Tibial nerve (tissue), 4 donors: ENCODE measurements at regions not wholly inside any gene's neighbourhood (a gene's known extent, or its start where the extent isn't known, plus 50 kb on each side); places are given as distances from the start of the nearest gene placed in this dataset.

Experiments used
- DNase-seq, 2 donors: peaks; one replicate each; pipeline ENCODE4 v3.0.0-alpha.2; 2019; ENCODE audit warnings: low spot score in 2 of 2
- H3K27ac ChIP-seq, 4 donors: fragments of 200-600 bp; sonication (generic) in 3 of 4; one replicate each; pipeline ENCODE4 v1.5.1; 2017 to 2019; ENCODE audit warnings: mild to moderate bottlenecking in 1 of 4
- H3K27me3 ChIP-seq, 2 donors: fragments of 200-600 bp; sonication (generic) in 1 of 2; one replicate each; pipeline versions ENCODE4 v1.5.1 to v1.6.0; 2017 to 2019
- H3K36me3 ChIP-seq, 3 donors: fragments of 200-600 bp; sonication (generic); one replicate each; pipeline ENCODE4 v1.5.1; 2018 to 2019
- H3K4me1 ChIP-seq, 4 donors: fragments of 200-600 bp; sonication (generic) in 3 of 4; one replicate each; pipeline ENCODE4 v1.5.1; 2017 to 2019
- H3K4me3 ChIP-seq, 4 donors: fragments of 200-600 bp; sonication (generic) in 3 of 4; one replicate each; pipeline ENCODE4 v1.5.1; 2017 to 2019; ENCODE audit warnings: mild to moderate bottlenecking in 1 of 4, moderate library complexity in 1 of 4
- H3K9me3 ChIP-seq, 4 donors: fragments of 200-600 bp; sonication (generic) in 3 of 4; one replicate each; pipeline ENCODE4 v1.5.1; 2017 to 2019
- EP300 ChIP-seq, 2 donors: sonication (generic); formaldehyde crosslinking; IDR thresholded peaks; one replicate each; pipeline ENCODE4 v1.6.1; 2017; ENCODE audit warnings: antibody characterized with exemption in 2 of 2, mild to moderate bottlenecking in 1 of 2
- POLR2A ChIP-seq, 2 donors: fragments of 450-650 bp; IDR thresholded peaks; one replicate each; pipeline ENCODE4 v1.6.1; 2017; ENCODE audit warnings: antibody characterized with exemption in 2 of 2, mild to moderate bottlenecking in 2 of 2, moderate library complexity in 2 of 2
- WGBS, 2 donors: methylation state at CpG; one replicate each; pipeline ENCODE4 v1.1.5; 2018; 5-methylcytosine and 5-hydroxymethylcytosine counted together
- TF ChIP-seq, protein P1 (sequence below), 5 experiments: fragments of 200-600 bp in 3 of 5; fragments of 450-650 bp in 2 of 5; sonication (generic) in 3 of 5; IDR thresholded peaks; one replicate each; pipeline ENCODE4 v1.5.1; 2016 to 2019; ENCODE audit warnings: antibody characterized with exemption in 5 of 5, mild to moderate bottlenecking in 3 of 5, moderate library complexity in 2 of 5

DNA sequence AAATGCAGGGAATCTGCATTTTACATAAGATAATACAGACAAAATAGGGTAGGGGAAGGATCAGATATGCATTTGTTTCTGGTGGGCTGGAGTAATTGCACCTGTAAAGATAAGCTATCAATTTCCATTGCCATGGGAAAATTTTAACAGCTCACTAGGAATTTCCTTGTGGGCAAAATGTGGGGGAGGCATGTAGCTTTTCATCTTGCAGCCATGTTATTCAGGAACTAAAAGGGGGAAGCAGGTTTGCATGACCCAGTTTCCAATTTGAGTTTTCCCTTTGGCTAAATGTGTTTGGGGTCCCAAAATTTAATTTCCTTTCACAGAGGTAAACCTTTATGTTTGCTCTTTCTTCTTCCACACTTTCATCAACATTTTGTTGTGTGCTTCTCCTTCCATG, 624.4 kb downstream of the NYAP2 start:
- Histone ChIP-seq H3K27me3 (no peaks in the 10 kb centered on the region), H3K4me1 (no peaks in the 10 kb centered on the region), H3K9me3 (no peaks in the 10 kb centered on the region), H3K27ac (no peak overlapping the region), H3K4me3 (no peak overlapping the region), H3K36me3 (no peaks in the 10 kb centered on the region)
- TF ChIP-seq, protein P1, sequence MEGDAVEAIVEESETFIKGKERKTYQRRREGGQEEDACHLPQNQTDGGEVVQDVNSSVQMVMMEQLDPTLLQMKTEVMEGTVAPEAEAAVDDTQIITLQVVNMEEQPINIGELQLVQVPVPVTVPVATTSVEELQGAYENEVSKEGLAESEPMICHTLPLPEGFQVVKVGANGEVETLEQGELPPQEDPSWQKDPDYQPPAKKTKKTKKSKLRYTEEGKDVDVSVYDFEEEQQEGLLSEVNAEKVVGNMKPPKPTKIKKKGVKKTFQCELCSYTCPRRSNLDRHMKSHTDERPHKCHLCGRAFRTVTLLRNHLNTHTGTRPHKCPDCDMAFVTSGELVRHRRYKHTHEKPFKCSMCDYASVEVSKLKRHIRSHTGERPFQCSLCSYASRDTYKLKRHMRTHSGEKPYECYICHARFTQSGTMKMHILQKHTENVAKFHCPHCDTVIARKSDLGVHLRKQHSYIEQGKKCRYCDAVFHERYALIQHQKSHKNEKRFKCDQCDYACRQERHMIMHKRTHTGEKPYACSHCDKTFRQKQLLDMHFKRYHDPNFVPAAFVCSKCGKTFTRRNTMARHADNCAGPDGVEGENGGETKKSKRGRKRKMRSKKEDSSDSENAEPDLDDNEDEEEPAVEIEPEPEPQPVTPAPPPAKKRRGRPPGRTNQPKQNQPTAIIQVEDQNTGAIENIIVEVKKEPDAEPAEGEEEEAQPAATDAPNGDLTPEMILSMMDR (IDR thresholded peaks at IDR 0.05) = no peak
- TF ChIP-seq POLR2A (IDR thresholded peaks at IDR 0.05) (no peak), EP300 (IDR thresholded peaks at IDR 0.05) (no peak)
- no peak for DNase-seq

DNA sequence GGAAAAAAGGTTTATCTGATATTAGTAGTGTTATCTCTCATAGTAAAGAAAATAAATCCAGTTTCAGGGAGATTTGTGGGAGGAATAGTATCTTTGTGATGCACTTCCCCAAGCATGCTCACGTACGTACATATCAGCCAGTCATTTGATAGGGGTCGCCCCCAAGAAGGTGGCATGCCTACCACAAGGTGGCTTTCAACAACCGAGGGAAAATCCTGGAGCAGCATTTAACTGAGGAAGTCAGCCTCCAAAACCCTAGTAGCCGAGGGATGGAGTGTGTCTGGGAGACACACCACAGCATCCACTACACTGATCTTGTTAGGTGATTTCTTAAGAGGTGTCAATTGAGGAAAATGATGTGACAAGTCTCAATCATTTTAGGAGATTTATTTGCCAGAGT, 623.9 kb downstream of the NYAP2 start:
- Histone ChIP-seq H3K27me3 (no peaks in the 10 kb centered on the region), H3K9me3 (peaks cover 0 to 5% (median 0%) of the 10 kb centered on the region in 4 donors), H3K36me3 (no peaks in the 10 kb centered on the region), H3K27ac (no peak overlapping the region), H3K4me3 (no peak overlapping the region), H3K4me1 (no peaks in the 10 kb centered on the region)
- DNase-seq = no peak
- 50 to 65% methylated on average over 5 of the region's 5 CpGs for WGBS, 2 donors
- TF ChIP-seq POLR2A (IDR thresholded peaks at IDR 0.05) (no peak), EP300 (IDR thresholded peaks at IDR 0.05) (no peak)
- TF ChIP-seq, protein P1 (IDR thresholded peaks at IDR 0.05) = no peak

DNA sequence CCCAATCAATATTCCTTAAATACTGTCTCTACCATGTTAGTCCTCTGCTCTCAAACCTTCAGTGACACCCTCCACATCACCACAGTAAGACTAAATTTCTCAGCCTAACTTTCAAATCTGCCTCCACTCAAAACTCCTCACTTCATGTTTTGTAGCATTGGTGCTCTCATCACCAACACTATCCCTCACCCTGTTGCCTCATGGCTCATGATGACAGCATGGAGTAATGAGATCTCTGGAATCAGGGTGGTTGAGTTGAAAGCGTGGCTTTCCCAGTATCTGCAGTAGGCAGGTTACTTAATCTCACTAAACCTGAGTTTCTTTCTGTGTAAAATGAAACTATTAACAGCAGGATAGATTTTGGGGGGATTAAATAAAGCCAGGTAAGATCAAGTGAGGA, 621.4 kb downstream of the NYAP2 start:
- Histone ChIP-seq H3K27me3 (no peaks in the 10 kb centered on the region), H3K9me3 (peaks cover 0 to 8% (median 0%) of the 10 kb centered on the region in 4 donors), H3K4me3 (no peak overlapping the region), H3K27ac (no peak overlapping the region), H3K36me3 (no peaks in the 10 kb centered on the region), H3K4me1 (no peaks in the 10 kb centered on the region)
- TF ChIP-seq, protein P1 (IDR thresholded peaks at IDR 0.05) = no peak
- TF ChIP-seq EP300 (IDR thresholded peaks at IDR 0.05) = no peak
- TF ChIP-seq POLR2A (IDR thresholded peaks at IDR 0.05) = no peak
- DNase-seq = no peak
- 88 to 97% methylated on average over 1 of the region's 1 CpG for WGBS, 2 donors

DNA sequence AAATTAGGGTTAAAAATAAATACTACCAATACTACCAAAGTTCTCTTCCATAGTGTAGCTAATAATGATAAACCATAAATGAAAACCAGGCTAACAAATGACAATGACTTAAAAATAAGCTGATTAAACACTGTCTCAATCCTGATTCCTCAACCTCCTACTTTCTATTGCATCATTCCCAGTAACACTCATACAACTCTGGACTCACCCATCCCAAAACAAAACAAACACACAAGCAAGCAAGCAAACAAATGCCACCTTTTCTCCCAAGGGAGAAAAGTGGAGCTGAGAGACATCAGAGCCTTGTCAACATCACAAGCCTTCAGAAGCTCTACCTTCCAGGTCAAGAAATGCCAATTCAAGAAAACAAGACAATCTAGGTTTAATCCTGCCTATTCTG, 620.7 kb downstream of the NYAP2 start:
- DNase-seq = no peak

DNA sequence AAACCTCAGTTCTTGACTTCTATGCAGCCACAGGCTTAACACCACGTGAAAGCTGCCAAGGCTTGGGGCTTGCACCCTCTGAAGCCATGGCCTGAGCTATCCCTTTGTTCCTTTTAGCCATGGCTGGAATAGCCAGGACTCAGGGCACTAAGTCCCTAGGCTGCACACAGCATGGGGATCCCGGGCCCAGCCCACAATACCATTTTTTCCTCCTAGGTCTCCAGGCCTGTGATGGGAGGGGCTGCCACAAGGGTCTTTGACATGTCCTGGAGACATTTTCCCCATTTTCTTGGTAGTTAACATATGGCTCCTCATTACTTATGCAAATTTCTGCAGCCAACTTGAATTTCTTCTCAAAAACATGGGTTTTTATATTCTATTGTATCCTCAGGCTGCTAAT, 619.1 kb downstream of the NYAP2 start:
- H3K4me3 ChIP-seq = no peak overlapping the region
- DNase-seq = no peak
- H3K4me1 ChIP-seq = no peaks in the 10 kb centered on the region
- no peaks in the 10 kb centered on the region for H3K27me3 ChIP-seq
- no peak for TF ChIP-seq POLR2A (IDR thresholded peaks at IDR 0.05)
- no peaks in the 10 kb centered on the region for H3K36me3 ChIP-seq
- 82 to 91% methylated on average over 2 of the region's 2 CpGs for WGBS, 2 donors
- H3K27ac ChIP-seq = no peak overlapping the region
- H3K9me3 ChIP-seq = peaks cover 0 to 8% (median 0%) of the 10 kb centered on the region in 4 donors

More for the DNA sequence above, 620.7 kb downstream of the NYAP2 start:
- Histone ChIP-seq H3K27ac (no peak overlapping the region), H3K4me1 (no peaks in the 10 kb centered on the region), H3K27me3 (no peaks in the 10 kb centered on the region), H3K36me3 (no peaks in the 10 kb centered on the region), H3K4me3 (no peak overlapping the region), H3K9me3 (peaks cover 0 to 8% (median 0%) of the 10 kb centered on the region in 4 donors)
- TF ChIP-seq EP300 (IDR thresholded peaks at IDR 0.05) = no peak
- TF ChIP-seq, protein P1 (IDR thresholded peaks at IDR 0.05) = no peak
- TF ChIP-seq POLR2A (IDR thresholded peaks at IDR 0.05) = no peak

DNA sequence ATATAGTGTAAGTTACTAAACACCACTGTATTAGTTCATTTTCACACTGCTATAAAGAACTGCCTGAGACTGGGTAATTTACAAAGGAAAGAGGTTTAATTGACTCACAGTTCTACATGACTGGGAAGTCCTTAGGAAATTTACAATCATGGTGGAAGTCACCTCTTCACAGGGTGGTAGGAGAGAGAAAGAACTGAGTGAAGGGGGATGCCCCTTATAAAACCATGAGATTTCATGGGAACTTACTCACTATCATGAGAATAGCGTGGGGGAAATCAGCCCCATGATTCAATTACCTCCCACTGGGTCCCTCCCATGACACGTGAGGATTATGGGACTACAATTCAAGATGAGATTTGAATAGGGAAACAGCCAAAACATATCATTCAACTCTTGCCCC, 618.0 kb downstream of the NYAP2 start:
- no peaks in the 10 kb centered on the region for H3K27me3 ChIP-seq
- no peaks in the 10 kb centered on the region for H3K36me3 ChIP-seq
- WGBS, 2 donors = 94 to 96% methylated on average over 2 of the region's 2 CpGs
- H3K4me1 ChIP-seq = no peaks in the 10 kb centered on the region
- no peak overlapping the region for H3K27ac ChIP-seq
- DNase-seq = no peak
- H3K4me3 ChIP-seq = no peak overlapping the region
- peaks cover 0 to 8% (median 0%) of the 10 kb centered on the region in 4 donors for H3K9me3 ChIP-seq
- TF ChIP-seq EP300 (IDR thresholded peaks at IDR 0.05) = no peak
- no peak for TF ChIP-seq POLR2A (IDR thresholded peaks at IDR 0.05)
- TF ChIP-seq, protein P1 (IDR thresholded peaks at IDR 0.05) = no peak
